H9 (cell line): ENCODE measurements at regions not wholly inside any gene's neighbourhood (a gene's known extent, or its start where the extent isn't known, plus 50 kb on each side); places are given as distances from the start of the nearest gene placed in this dataset.
A peak's percentile ranks its signal among the peaks of the same experiment; 100 is the strongest.
"Not testable (repeated sequence)": the region's sequence is repeated elsewhere in the genome, so short reads cannot be mapped to it uniquely, and the experiment has no call there.

Experiments used
- DNase-seq: peaks from one replicate; pipeline ENCODE4 v3.0.0-alpha.2; 2017
- H2AFZ ChIP-seq: one replicate; pipeline ENCODE4 v1.6.1; 2013; ENCODE audit warnings: mild to moderate bottlenecking, low read length, control low read depth, moderate library complexity
- H2AK5ac ChIP-seq: 2 replicates; pipeline ENCODE4 v1.6.1; 2013; ENCODE audit warnings: low read length, control low read depth, mixed read lengths; ENCODE audit not compliant: insufficient read length
- H2BK120ac ChIP-seq: one replicate; pipeline ENCODE4 v1.6.1; 2013; ENCODE audit warnings: low read depth, mild to moderate bottlenecking, low read length, control low read depth, inconsistent platforms; ENCODE audit not compliant: poor library complexity, severe bottlenecking
- H2BK12ac ChIP-seq: 2 replicates; pipeline ENCODE4 v1.6.1; 2013; ENCODE audit warnings: low read length, control low read depth, mixed read lengths, low read depth; ENCODE audit not compliant: insufficient read length
- H2BK15ac ChIP-seq: 2 replicates; pipeline ENCODE4 v1.6.1; 2013; ENCODE audit warnings: low read depth, low read length, control low read depth
- H2BK20ac ChIP-seq: one replicate; pipeline ENCODE4 v1.6.1; 2013; ENCODE audit warnings: low read depth, mild to moderate bottlenecking, low read length, control low read depth, inconsistent platforms; ENCODE audit not compliant: poor library complexity, severe bottlenecking
- H2BK5ac ChIP-seq: 2 replicates; pipeline ENCODE4 v1.6.1; 2013; ENCODE audit warnings: low read length, control low read depth, mixed read lengths; ENCODE audit not compliant: insufficient read length
- H3K14ac ChIP-seq: 2 replicates; pipeline ENCODE4 v1.6.1; 2013; ENCODE audit warnings: low read length, control low read depth; ENCODE audit not compliant: insufficient read depth
- H3K18ac ChIP-seq: 2 replicates; pipeline ENCODE4 v1.6.1; 2013; ENCODE audit warnings: low read depth, mild to moderate bottlenecking, mixed read lengths, low read length, control low read depth; ENCODE audit not compliant: insufficient read length
- H3K23ac ChIP-seq: 2 replicates; pipeline ENCODE4 v1.6.1; 2013; ENCODE audit warnings: low read length, control low read depth, mixed read lengths, low read depth; ENCODE audit not compliant: insufficient read length
- H3K23me2 ChIP-seq: 2 replicates; pipeline ENCODE4 v1.6.1; 2013; ENCODE audit warnings: low read depth, mild to moderate bottlenecking, mixed read lengths, low read length, control low read depth; ENCODE audit not compliant: insufficient read length, poor library complexity, severe bottlenecking
- H3K27ac ChIP-seq: 2 replicates; pipeline ENCODE4 v1.5.1; 2013; ENCODE audit warnings: low read length, control low read depth, mixed read lengths, low read depth; ENCODE audit not compliant: insufficient read length
- H3K27me3 ChIP-seq: 2 replicates; pipeline ENCODE4 v1.6.1; 2013; ENCODE audit warnings: low read length, control low read depth, inconsistent platforms; ENCODE audit not compliant: insufficient read depth
- H3K4ac ChIP-seq: 2 replicates; pipeline ENCODE4 v1.6.1; 2013; ENCODE audit warnings: low read depth, mild to moderate bottlenecking, control low read depth, inconsistent platforms, low read length, moderate library complexity
- H3K4me1 ChIP-seq: 2 replicates; pipeline ENCODE4 v1.6.1; 2013; ENCODE audit warnings: low read length, control low read depth, inconsistent platforms; ENCODE audit not compliant: insufficient read depth
- H3K4me2 ChIP-seq: 2 replicates; pipeline ENCODE4 v1.6.1; 2013; ENCODE audit warnings: low read length, control low read depth, mixed read lengths; ENCODE audit not compliant: insufficient read length, insufficient read depth
- H3K56ac ChIP-seq: 2 replicates; pipeline ENCODE4 v1.6.1; 2013; ENCODE audit warnings: low read depth, mild to moderate bottlenecking, mixed read lengths, low read length, control low read depth; ENCODE audit not compliant: insufficient read length
- H3K79me1 ChIP-seq: 2 replicates; pipeline ENCODE4 v1.6.1; 2013; ENCODE audit warnings: low read depth, mild to moderate bottlenecking, moderate library complexity, low read length, control low read depth, inconsistent platforms; ENCODE audit not compliant: insufficient read depth, poor library complexity, severe bottlenecking
- H3K79me2 ChIP-seq: 2 replicates; pipeline ENCODE4 v1.6.1; 2013; ENCODE audit warnings: low read length, control low read depth, inconsistent platforms; ENCODE audit not compliant: insufficient read depth
- H3K9ac ChIP-seq: 2 replicates; pipeline ENCODE4 v1.6.1; 2013; ENCODE audit warnings: low read length, control low read depth, mixed read lengths; ENCODE audit not compliant: insufficient read length; ENCODE audit errors: extremely low read depth
- H3K9me3 ChIP-seq: one replicate; pipeline ENCODE4 v1.6.1; 2013; ENCODE audit warnings: low read depth, low read length, inconsistent platforms; ENCODE audit not compliant: control insufficient read depth
- H3T11ph ChIP-seq: one replicate; pipeline ENCODE4 v1.6.1; 2013; ENCODE audit warnings: mild to moderate bottlenecking, low read length, control low read depth, inconsistent platforms
- H4K20me1 ChIP-seq: one replicate; pipeline ENCODE4 v1.6.1; 2013; ENCODE audit not compliant: control insufficient read depth, insufficient read length, insufficient read depth
- H4K5ac ChIP-seq: 2 replicates; pipeline ENCODE4 v1.6.1; 2013; ENCODE audit warnings: low read depth, mild to moderate bottlenecking, mixed read lengths, low read length, control low read depth; ENCODE audit not compliant: insufficient read length
- H4K8ac ChIP-seq: replicated peaks from 2 replicates; pipeline ENCODE4 v1.6.1; 2013; ENCODE audit warnings: low read length, control low read depth, mixed read lengths, low read depth; ENCODE audit not compliant: insufficient read length
- H4K91ac ChIP-seq: 2 replicates; pipeline ENCODE4 v1.6.1; 2013; ENCODE audit warnings: low read depth, mild to moderate bottlenecking, moderate library complexity, mixed read lengths, low read length, control low read depth; ENCODE audit not compliant: insufficient read length
- H3K27ac Mint-ChIP-seq, 3 experiments: 2 replicates in 2 of 3; 3 replicates in 1 of 3; pipeline ENCODE4 v1.8.0; 2020 to 2021; ENCODE audit warnings: mixed read lengths in 3 of 3, mild to moderate bottlenecking in 1 of 3, moderate library complexity in 1 of 3
- H3K27me3 Mint-ChIP-seq: 2 replicates; pipeline ENCODE4 v1.8.0; 2021; ENCODE audit warnings: low read depth, mild to moderate bottlenecking, moderate library complexity, mixed read lengths
- H3K36me3 Mint-ChIP-seq, 3 experiments: 2 replicates in 2 of 3; 3 replicates in 1 of 3; pipeline ENCODE4 v1.8.0; 2020 to 2021; ENCODE audit warnings: low read depth in 3 of 3, mixed read lengths in 3 of 3; ENCODE audit not compliant: insufficient read depth in 1 of 3
- H3K4me1 Mint-ChIP-seq, 2 experiments: 2 replicates each; pipeline ENCODE4 v1.8.0; 2020; ENCODE audit warnings: mixed read lengths in 2 of 2
- H3K4me3 Mint-ChIP-seq, 2 experiments: 2 replicates in 1 of 2; 3 replicates in 1 of 2; pipeline ENCODE4 v1.8.0; 2020 to 2021; ENCODE audit warnings: mild to moderate bottlenecking in 2 of 2, mixed read lengths in 2 of 2, moderate library complexity in 1 of 2
- H3K9me3 Mint-ChIP-seq, 2 experiments: 2 replicates in 1 of 2; 3 replicates in 1 of 2; pipeline ENCODE4 v1.8.0; 2020; ENCODE audit warnings: mild to moderate bottlenecking in 2 of 2, mixed read lengths in 2 of 2, moderate library complexity in 1 of 2
- CTCF ChIP-seq: fragments of 200-600 bp; sonication (generic); conservative IDR thresholded peaks from 3 replicates; pipeline ENCODE4 v1.8.0; 2021; ENCODE audit warnings: antibody characterized with exemption, mild to moderate bottlenecking
- WGBS: extraction: QIAGEN DNeasy Blood & Tissue Kit; methylation state at CpG from one replicate; pipeline ENCODE4 v1.1.7; 2013; ENCODE audit warnings: missing lambda C conversion rate, low lambda C conversion rate, mixed read lengths; ENCODE audit not compliant: insufficient read length; ENCODE audit errors: extremely low coverage; 5-methylcytosine and 5-hydroxymethylcytosine counted together

- H4K91ac ChIP-seq = no peak overlapping the region
- H4K5ac ChIP-seq = no peak overlapping the region
- H3K9ac ChIP-seq = no peak overlapping the region
- peak; percentile 28; the same call in 1 of the 3 replicates for TF ChIP-seq CTCF
- H3K27me3 ChIP-seq = no peaks in the 10 kb centered on the region
- no peaks in the 10 kb centered on the region for H3K9me3 ChIP-seq
- no peak overlapping the region for H3K56ac ChIP-seq
- H3K4me1 ChIP-seq = no peaks in the 10 kb centered on the region
- H3K4ac ChIP-seq = no peak overlapping the region
- no peak overlapping the region for H3K18ac ChIP-seq
- Mint-ChIP-seq H3K27ac (peak overlapping the region; percentile 25 to 69 (median 29); a peak in 2 of 7 replicates), H3K9me3 (no peaks in the 10 kb centered on the region), H3K27me3 (peaks cover 2% of the 10 kb centered on the region), H3K4me1 (peaks cover 15 to 20% of the 10 kb centered on the region in 2 experiments), H3K36me3 (no peaks in the 10 kb centered on the region; a peak in 1 of 7 replicates), H3K4me3 (no peak overlapping the region)
- WGBS = no CpG with 5 or more reads among the region's 4 CpGs
- no peak overlapping the region for H2AK5ac ChIP-seq
- H2BK20ac ChIP-seq = no peak overlapping the region
- no peaks in the 10 kb centered on the region for H4K20me1 ChIP-seq
- peak overlapping the region; percentile 59 for H2AFZ ChIP-seq
- no peak overlapping the region for H3K27ac ChIP-seq
- no peak overlapping the region for H2BK5ac ChIP-seq
- H3K23me2 ChIP-seq = no peaks in the 10 kb centered on the region
- no peaks in the 10 kb centered on the region for H3K79me1 ChIP-seq
- H2BK15ac ChIP-seq = no peak overlapping the region
- no peak overlapping the region for H3K23ac ChIP-seq
- H3K14ac ChIP-seq = no peak overlapping the region
- H3K4me2 ChIP-seq = no peak overlapping the region
- no peak overlapping the region for H2BK12ac ChIP-seq
- H4K8ac ChIP-seq = no peak overlapping the region
- H3T11ph ChIP-seq = no peak overlapping the region
- H2BK120ac ChIP-seq = no peak overlapping the region
- DNase-seq = no peak
- H3K79me2 ChIP-seq = no peaks in the 10 kb centered on the region
Measured at GRCh38 chr16:65737831-65738230, 616.0 kb upstream of the CDH11 start.

- H3K27me3 ChIP-seq, DNase-seq, H3K27ac Mint-ChIP-seq, H3K18ac ChIP-seq, H4K5ac ChIP-seq, H3K9me3 ChIP-seq, H3K79me1 ChIP-seq, H2BK5ac ChIP-seq, H2BK15ac ChIP-seq, H3K4me1 ChIP-seq, H2AFZ ChIP-seq, H4K91ac ChIP-seq, H3K36me3 Mint-ChIP-seq, H3K27me3 Mint-ChIP-seq, H3K23me2 ChIP-seq, H2BK120ac ChIP-seq, H3T11ph ChIP-seq, H3K79me2 ChIP-seq, H3K56ac ChIP-seq, H3K4me3 Mint-ChIP-seq, H3K14ac ChIP-seq, H3K4ac ChIP-seq, H3K9ac ChIP-seq, H3K9me3 Mint-ChIP-seq, H2BK20ac ChIP-seq, H3K4me2 ChIP-seq, H4K20me1 ChIP-seq, H3K23ac ChIP-seq, H3K27ac ChIP-seq, H2AK5ac ChIP-seq, H4K8ac ChIP-seq, H2BK12ac ChIP-seq: not testable (repeated sequence)
- H3K4me1 Mint-ChIP-seq = peaks cover 15 to 20% of the 10 kb centered on the region in 2 experiments
Measured at GRCh38 chr16:65735615-65736014, 613.8 kb upstream of the CDH11 start.
